ENCODE measurements at regions not wholly inside any gene's neighbourhood (a gene's known extent, or its start where the extent isn't known, plus 50 kb on each side); places are given as distances from the start of the nearest gene placed in this dataset.
A peak's percentile ranks its signal among the peaks of the same experiment; 100 is the strongest.

DNA sequence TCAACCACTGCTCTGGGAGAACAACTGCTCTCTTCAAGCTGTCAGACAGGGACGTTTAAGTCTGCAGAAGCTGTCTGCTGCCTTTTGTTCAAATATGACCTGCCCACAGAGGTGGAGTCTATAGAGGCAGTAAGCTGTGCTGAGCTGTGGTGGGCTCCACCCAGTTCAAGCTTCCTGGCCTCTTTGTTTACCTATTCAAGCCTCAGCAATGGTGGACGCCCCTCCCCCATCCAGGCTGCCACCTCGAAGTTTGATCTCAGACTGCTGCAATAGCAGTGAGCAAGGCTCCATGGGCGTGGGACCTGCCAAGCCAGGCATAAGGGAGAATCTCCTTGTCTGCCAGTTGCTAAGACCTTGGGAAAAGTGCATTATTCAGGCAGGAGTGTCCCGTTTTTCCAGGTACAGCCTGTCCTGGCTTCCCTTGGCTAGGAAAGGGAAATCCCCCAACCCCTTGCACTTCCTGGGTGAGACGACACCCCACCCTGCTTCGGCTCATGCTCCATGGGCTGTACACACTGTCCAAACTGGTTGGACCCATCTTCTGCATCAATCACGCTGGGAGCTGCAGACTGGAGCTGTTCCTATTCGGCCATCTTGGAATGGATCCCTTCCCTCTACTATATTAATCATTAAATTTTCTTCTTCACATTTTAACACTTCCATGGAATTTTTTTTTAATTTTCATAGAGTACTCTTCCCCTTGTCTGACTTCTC, 167.0 kb upstream of the UBE2E2 start:
- CTCF ChIA-PET = no interaction called here
- H3K4me3 Mint-ChIP-seq = no peak overlapping the region

GRCh38 chr3:23036728-23037127, 166.4 kb upstream of the UBE2E2 start:
- no peak overlapping the region for H3K27ac Mint-ChIP-seq
- ChIA-PET CTCF (no interaction called here), POLR2A (no interaction called here)
- H3K4me1 Mint-ChIP-seq (ENCODE audit: low read depth) = peaks cover 23% of the 10 kb centered on the region
- ATAC-seq (ENCODE audit: poor library complexity) = no peak
- no peak for TF ChIP-seq CTCF (IDR thresholded peaks at IDR 0.05)
- H3K36me3 Mint-ChIP-seq (ENCODE audit: low read depth) = no peaks in the 10 kb centered on the region
- H3K4me3 ChIP-seq (ENCODE audit: low read length) = no peak overlapping the region
- peaks cover 6% of the 10 kb centered on the region for H3K9me3 Mint-ChIP-seq
- intact Hi-C loops (cut with DNase I, micrococcal nuclease) = no loop called here
- no peak for DNase-seq
- no peaks in the 10 kb centered on the region for H3K36me3 ChIP-seq (ENCODE audit: insufficient read depth, low read length)
- no peaks in the 10 kb centered on the region for H3K27me3 ChIP-seq (ENCODE audit: control insufficient read depth in 1 of 2, insufficient read depth in 2 of 2, low read length in 2 of 2)
- H3K9me3 ChIP-seq (ENCODE audit: control insufficient read depth in 1 of 2, insufficient read depth in 1 of 2, low read length in 2 of 2) = peaks cover 0 to 7% of the 10 kb centered on the region in 2 experiments
- H3K4me3 Mint-ChIP-seq = no peak overlapping the region
- H3K27ac ChIP-seq (ENCODE audit: low read depth in 1 of 2, low read length in 2 of 2) = no peak overlapping the region
- H3K4me1 ChIP-seq (ENCODE audit: insufficient read depth, low read length) = peaks cover 5% of the 10 kb centered on the region
- H3K27me3 Mint-ChIP-seq = no peaks in the 10 kb centered on the region

More for the DNA sequence above, 167.0 kb upstream of the UBE2E2 start:
- Histone ChIP-seq H3K4me1 (ENCODE audit: insufficient read depth, low read length) (peaks cover 5% of the 10 kb centered on the region), H3K27ac (ENCODE audit: low read depth in 1 of 2, low read length in 2 of 2) (no peak overlapping the region), H3K36me3 (ENCODE audit: insufficient read depth, low read length) (no peaks in the 10 kb centered on the region), H3K9me3 (ENCODE audit: control insufficient read depth in 1 of 2, insufficient read depth in 1 of 2, low read length in 2 of 2) (peaks cover 0 to 7% of the 10 kb centered on the region in 2 experiments), H3K4me3 (ENCODE audit: low read length) (no peak overlapping the region), H3K27me3 (ENCODE audit: control insufficient read depth in 1 of 2, insufficient read depth in 2 of 2, low read length in 2 of 2) (no peaks in the 10 kb centered on the region)
- peak; percentile 61 for ATAC-seq (ENCODE audit: poor library complexity)
- no peaks in the 10 kb centered on the region for H3K27me3 Mint-ChIP-seq
- intact Hi-C loops (cut with DNase I, micrococcal nuclease) = no loop called here
- H3K9me3 Mint-ChIP-seq = peaks cover 8% of the 10 kb centered on the region
- POLR2A ChIA-PET = interaction anchor here (0.8 kb wide), 1 partner anchor 11 kb away, joined by 3 read pairs; no protein-coding TSS in a partner anchor
- TF ChIP-seq CTCF (IDR thresholded peaks at IDR 0.05) = no peak
- H3K36me3 Mint-ChIP-seq (ENCODE audit: low read depth) = no peaks in the 10 kb centered on the region
- DNase-seq = peak in 9 of 14 experiments; percentile 3 to 45 (median 16)
- peaks cover 23% of the 10 kb centered on the region for H3K4me1 Mint-ChIP-seq (ENCODE audit: low read depth)
- peak overlapping the region; percentile 22 for H3K27ac Mint-ChIP-seq

GRCh38 chr3:23038471-23038870, 164.7 kb upstream of the UBE2E2 start:
- H3K9me3 ChIP-seq (ENCODE audit: control insufficient read depth in 1 of 2, insufficient read depth in 1 of 2, low read length in 2 of 2) = peaks cover 0 to 7% of the 10 kb centered on the region in 2 experiments
- DNase-seq (no peak), ATAC-seq (ENCODE audit: poor library complexity) (no peak)
- Mint-ChIP-seq H3K4me3 (no peak overlapping the region), H3K4me1 (ENCODE audit: low read depth) (peaks cover 23% of the 10 kb centered on the region), H3K9me3 (peaks cover 6% of the 10 kb centered on the region), H3K36me3 (ENCODE audit: low read depth) (no peaks in the 10 kb centered on the region), H3K27ac (no peak overlapping the region), H3K27me3 (no peaks in the 10 kb centered on the region)
- no peak overlapping the region for H3K4me3 ChIP-seq (ENCODE audit: low read length)
- peaks cover 5% of the 10 kb centered on the region for H3K4me1 ChIP-seq (ENCODE audit: insufficient read depth, low read length)
- no peak overlapping the region for H3K27ac ChIP-seq (ENCODE audit: low read depth in 1 of 2, low read length in 2 of 2)
- H3K36me3 ChIP-seq (ENCODE audit: insufficient read depth, low read length) = no peaks in the 10 kb centered on the region
- intact Hi-C loops (cut with DNase I, micrococcal nuclease) = no loop called here
- ChIA-PET CTCF (no interaction called here), POLR2A (no interaction called here)
- no peak for TF ChIP-seq CTCF (IDR thresholded peaks at IDR 0.05)
- H3K27me3 ChIP-seq (ENCODE audit: control insufficient read depth in 1 of 2, insufficient read depth in 2 of 2, low read length in 2 of 2) = no peaks in the 10 kb centered on the region

Measured in CD4-positive, alpha-beta T cell (primary cell).